Nucleus accumbens (tissue), 56 donors: ENCODE measurements at regions not wholly inside any gene's neighbourhood (a gene's known extent, or its start where the extent isn't known, plus 50 kb on each side); places are given as distances from the start of the nearest gene placed in this dataset.

ENCODE experiments used
- DNase-seq, 56 donors: peaks; one replicate each; lab custom pipeline; 2025; lab: John Stamatoyannopoulos, UW

DNA sequence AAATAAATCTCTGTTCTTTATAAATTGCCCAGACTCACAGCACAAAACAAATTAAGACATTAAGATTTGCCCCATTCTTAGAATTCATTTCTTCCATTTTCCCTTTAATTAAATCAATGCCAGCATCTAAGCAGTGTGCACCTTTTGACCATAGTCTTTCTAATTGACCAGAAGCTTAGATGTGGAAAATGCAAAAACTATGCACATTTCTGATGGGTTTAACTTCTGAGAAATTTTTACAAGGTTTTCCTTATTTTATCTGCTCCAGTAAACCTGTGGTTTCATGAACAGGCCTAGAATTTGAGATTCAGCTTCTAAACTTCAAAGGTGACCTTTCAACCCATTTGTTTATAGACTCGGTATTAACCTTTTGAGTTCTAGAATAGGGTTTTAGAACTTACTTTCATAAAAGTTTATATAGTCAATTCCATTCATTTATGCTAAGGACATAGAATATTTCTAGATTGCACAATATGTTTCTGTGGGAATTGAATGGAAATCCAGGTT lies 437.8 kb upstream of the HSF2 start:
- DNase-seq, result no peak

DNA sequence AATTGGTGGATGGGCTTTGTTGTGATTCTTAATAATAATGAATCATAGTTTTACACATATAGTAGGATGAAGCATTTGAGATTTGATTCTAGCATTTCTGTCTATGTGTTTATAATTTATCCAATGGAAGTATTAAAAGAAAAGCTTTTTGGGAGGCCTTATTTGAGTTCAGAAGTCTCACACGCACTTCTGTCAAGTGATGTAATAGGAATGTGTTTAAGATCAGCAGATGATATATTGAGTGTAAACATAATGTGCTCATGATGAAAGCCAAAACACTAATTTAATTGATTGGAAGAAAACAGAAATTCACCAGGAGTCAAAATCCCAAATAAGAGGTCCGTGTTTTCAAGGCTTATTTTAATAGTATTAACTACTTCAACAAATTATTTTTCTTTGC lies 435.6 kb upstream of the HSF2 start:
- DNase-seq, result no peak

- no peak for DNase-seq
These were observed 433.7 kb upstream of the HSF2 start for GRCh38 chr6:121965739-121966138.

DNA sequence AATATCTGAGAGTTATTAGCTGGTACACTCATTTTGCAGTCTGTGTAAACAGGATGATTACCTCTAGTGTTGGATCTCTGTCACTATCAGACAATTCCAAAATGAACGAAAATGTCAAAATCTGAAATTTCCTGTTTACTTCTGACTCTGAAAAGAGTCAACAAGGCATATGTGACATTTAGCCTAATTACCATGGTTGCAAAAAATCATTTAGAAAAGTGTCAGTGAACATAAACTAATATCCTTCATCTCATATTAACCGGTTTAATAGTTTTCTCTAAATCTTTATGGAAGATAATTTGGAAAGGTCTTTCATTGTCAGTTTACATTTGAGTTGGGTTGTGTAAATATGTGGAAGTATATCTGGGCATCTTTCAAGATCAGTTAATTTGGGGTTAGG lies 431.8 kb upstream of the HSF2 start:
- DNase-seq, result no peak

- no peak for DNase-seq
These were observed 427.5 kb upstream of the HSF2 start for GRCh38 chr6:121971931-121972335.

- DNase-seq, result no peak
These were observed 414.5 kb upstream of the HSF2 start for GRCh38 chr6:121984956-121985355.

GRCh38 chr6:121993362-121993761 lies 406.1 kb upstream of the HSF2 start:
- DNase-seq, result no peak

- DNase-seq, result no peak
These were observed 404.5 kb upstream of the HSF2 start for GRCh38 chr6:121994919-121995318.

- no peak for DNase-seq
These were observed 400.8 kb upstream of the HSF2 start for GRCh38 chr6:121998631-121999030.

GRCh38 chr6:121999456-122000065 lies 399.9 kb upstream of the HSF2 start:
- no peak for DNase-seq

GRCh38 chr6:122005661-122006060 lies 393.8 kb upstream of the HSF2 start:
- no peak for DNase-seq

- no peak for DNase-seq
These were observed 392.1 kb upstream of the HSF2 start for GRCh38 chr6:122007339-122007738.

DNA sequence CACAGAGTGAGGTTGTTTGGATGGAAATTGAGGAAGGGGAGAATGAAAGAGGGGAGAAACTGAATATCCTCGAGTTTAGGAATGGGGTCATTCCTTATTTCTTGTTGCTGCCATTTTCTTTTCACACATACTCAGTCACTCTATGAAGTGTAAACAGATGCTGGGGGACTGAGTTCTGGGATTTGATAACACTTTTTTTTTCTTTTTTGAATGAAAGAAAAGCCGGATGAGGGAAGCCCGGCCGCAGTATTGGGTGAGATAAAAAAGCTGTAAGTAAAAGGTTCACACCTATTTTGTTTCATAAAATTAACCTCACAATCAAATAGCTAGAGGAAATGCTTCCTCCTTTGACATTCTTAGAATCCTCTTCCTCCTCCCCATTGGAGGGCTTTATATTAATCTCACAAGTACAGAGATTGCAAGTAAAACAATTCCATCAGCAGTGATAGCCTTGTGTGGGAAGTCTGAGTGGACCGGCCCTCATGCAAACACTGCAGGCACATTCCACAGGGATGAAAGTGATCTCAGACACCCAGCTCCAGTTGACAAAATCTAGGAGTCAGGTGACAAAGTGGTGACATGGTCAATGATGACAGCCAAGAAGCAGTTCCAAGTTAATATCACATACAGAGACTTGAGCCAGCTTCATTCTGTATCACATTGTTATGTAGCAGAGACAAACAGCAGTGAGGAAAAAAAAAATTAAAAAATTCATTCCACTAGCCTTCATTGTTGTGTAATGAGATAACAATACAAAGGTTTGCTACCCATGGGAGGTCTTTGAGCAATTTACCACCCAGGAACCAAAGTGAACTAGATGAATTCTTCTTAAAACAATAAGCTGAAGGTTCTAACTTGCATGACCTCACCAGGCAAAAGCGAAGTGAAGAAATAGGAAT lies 391.1 kb upstream of the HSF2 start:
- no peak for DNase-seq

GRCh38 chr6:122009000-122009350 lies 390.5 kb upstream of the HSF2 start:
- DNase-seq, result no peak

DNA sequence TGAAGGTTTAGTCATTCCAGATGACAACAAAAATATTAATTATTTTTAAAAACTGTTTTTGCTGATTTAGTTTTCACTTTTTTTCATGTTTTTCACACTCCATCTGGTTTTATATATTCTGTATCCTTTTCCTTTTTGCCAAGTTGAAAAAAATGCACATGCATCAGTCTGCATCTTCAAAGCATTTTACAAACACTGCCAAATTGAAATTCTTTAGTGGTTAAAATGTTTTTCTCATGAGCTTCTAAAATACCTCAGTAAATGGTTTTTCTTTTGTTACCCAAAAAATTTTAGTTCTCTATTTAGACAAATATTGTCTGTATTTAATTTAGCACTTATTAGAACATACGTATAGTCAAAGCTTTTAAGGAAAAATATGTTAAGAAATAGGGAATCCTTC lies 386.9 kb upstream of the HSF2 start:
- DNase-seq, result no peak

DNA sequence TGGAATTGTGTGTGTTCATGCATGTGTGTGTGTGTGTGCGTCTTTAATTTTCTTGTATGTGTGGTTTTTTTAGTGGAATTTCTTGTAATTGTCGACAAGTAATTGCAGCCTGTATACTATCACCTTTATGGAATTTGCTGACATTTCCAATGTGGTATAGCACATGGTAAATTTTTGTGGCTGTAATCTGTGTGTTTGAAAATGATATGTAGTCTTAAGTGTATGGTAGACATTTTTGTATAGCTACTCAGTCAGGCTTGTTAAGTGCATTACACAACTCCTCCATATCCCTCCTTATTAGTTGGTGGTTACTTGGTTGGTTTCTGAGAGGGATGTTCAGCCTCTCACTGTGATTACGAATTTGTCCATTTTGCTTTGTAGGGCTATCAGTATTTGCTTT lies 384.5 kb upstream of the HSF2 start:
- no peak for DNase-seq

- DNase-seq, result no peak
These were observed 378.7 kb upstream of the HSF2 start for GRCh38 chr6:122020588-122021264.

GRCh38 chr6:122025104-122025503 lies 374.3 kb upstream of the HSF2 start:
- no peak for DNase-seq

GRCh38 chr6:122026582-122027369 lies 372.7 kb upstream of the HSF2 start:
- DNase-seq, result no peak

DNA sequence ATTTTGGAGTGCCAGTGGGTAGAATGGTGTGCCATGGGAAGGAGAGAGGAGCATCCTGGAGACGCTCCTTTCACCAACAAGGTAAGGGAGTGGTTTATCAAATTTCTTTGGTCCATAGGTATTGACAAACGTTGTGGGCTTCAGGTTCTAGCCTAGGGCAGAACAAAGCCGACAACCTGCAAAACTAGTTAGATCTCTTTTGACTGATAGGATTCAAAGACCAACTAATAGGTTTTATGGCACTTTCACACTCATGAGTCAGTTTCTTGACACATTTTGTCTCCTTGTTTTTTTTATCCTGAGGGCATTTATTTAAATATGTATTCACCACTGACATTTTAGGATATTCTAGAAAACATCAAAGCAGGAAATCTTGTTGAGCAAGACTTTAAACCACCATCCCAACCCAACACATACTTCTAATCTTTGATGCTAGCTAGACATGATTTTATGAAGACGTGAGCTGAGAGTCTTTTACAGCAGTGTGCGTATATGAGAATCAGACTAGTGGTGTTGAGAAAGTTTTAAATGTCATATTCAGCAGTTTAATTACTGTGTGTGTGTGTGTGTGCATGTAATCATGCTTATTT lies 370.4 kb upstream of the HSF2 start:
- no peak for DNase-seq
